ENCODE measurements at regions not wholly inside any gene's neighbourhood (a gene's known extent, or its start where the extent isn't known, plus 50 kb on each side); places are given as distances from the start of the nearest gene placed in this dataset.
"Not testable (repeated sequence)": the region's sequence is repeated elsewhere in the genome, so short reads cannot be mapped to it uniquely, and the experiment has no call there.

GRCh38 chrX:108843039-108843438 lies 106.7 kb upstream of the IRS4 start:
- TF ChIP-seq, protein P1, sequence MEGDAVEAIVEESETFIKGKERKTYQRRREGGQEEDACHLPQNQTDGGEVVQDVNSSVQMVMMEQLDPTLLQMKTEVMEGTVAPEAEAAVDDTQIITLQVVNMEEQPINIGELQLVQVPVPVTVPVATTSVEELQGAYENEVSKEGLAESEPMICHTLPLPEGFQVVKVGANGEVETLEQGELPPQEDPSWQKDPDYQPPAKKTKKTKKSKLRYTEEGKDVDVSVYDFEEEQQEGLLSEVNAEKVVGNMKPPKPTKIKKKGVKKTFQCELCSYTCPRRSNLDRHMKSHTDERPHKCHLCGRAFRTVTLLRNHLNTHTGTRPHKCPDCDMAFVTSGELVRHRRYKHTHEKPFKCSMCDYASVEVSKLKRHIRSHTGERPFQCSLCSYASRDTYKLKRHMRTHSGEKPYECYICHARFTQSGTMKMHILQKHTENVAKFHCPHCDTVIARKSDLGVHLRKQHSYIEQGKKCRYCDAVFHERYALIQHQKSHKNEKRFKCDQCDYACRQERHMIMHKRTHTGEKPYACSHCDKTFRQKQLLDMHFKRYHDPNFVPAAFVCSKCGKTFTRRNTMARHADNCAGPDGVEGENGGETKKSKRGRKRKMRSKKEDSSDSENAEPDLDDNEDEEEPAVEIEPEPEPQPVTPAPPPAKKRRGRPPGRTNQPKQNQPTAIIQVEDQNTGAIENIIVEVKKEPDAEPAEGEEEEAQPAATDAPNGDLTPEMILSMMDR (IDR thresholded peaks at IDR 0.05; ENCODE audit: borderline replicate concordance, extremely low read depth, low read length, poor library complexity, severe bottlenecking) = not testable (repeated sequence)
- not testable (repeated sequence) for TF ChIP-seq EZH2 (IDR thresholded peaks at IDR 0.05; ENCODE audit: borderline replicate concordance, low read depth, low read length, severe bottlenecking)
